ENCODE measurements at regions not wholly inside any gene's neighbourhood (a gene's known extent, or its start where the extent isn't known, plus 50 kb on each side); places are given as distances from the start of the nearest gene placed in this dataset.
"Not testable (repeated sequence)": the region's sequence is repeated elsewhere in the genome, so short reads cannot be mapped to it uniquely, and the experiment has no call there.

GRCh38 chr17:22383772-22384460, 691.6 kb downstream of the KCNJ18 start:
- TF ChIP-seq CTCF (conservative IDR thresholded peaks at IDR 0.05; ENCODE audit: low read depth, low read length); EZH2 (IDR thresholded peaks at IDR 0.05; ENCODE audit: borderline replicate concordance, low read depth, low read length, poor library complexity, severe bottlenecking): not testable (repeated sequence)

All from A673 (cell line).